Stomach smooth muscle (tissue), 2 donors: ENCODE measurements at regions not wholly inside any gene's neighbourhood (a gene's known extent, or its start where the extent isn't known, plus 50 kb on each side); places are given as distances from the start of the nearest gene placed in this dataset.
A peak's percentile ranks its signal among the peaks of the same experiment; 100 is the strongest.

Experiments used
- H3K27ac ChIP-seq: one replicate; pipeline ENCODE4 v1.7.0; 2013; ENCODE audit warnings: mild to moderate bottlenecking, low read length, inconsistent platforms
- H3K27me3 ChIP-seq, 2 donors: one replicate each; pipeline ENCODE4 v1.7.0; 2013; ENCODE audit warnings: low read length in 2 of 2; ENCODE audit not compliant: insufficient read depth in 2 of 2, control insufficient read depth in 1 of 2
- H3K36me3 ChIP-seq, 2 donors: one replicate each; pipeline ENCODE4 v1.7.0; 2013; ENCODE audit warnings: low read length in 2 of 2; ENCODE audit not compliant: control insufficient read depth in 2 of 2, insufficient read depth in 2 of 2
- H3K4me1 ChIP-seq: one replicate; pipeline ENCODE4 v1.7.0; 2013; ENCODE audit warnings: low read length; ENCODE audit not compliant: control insufficient read depth, insufficient read depth
- H3K4me3 ChIP-seq, 2 donors: one replicate each; pipeline ENCODE4 v1.7.0; 2013; ENCODE audit warnings: low read length in 2 of 2
- H3K9ac ChIP-seq, 2 donors: one replicate each; pipeline ENCODE4 v1.7.0; 2013; ENCODE audit warnings: low read length in 2 of 2, mild to moderate bottlenecking in 1 of 2
- H3K9me3 ChIP-seq, 2 donors: one replicate each; pipeline ENCODE4 v1.7.0; 2013; ENCODE audit warnings: low read length in 2 of 2; ENCODE audit not compliant: control insufficient read depth in 2 of 2
- donor health status: healthy.
- donor health status: Pancreatic carcinoma.

GRCh38 chr19:29098863-29099481 is 114.0 kb downstream of the UQCRFS1 start:
- Histone ChIP-seq H3K4me1 (peaks cover 3% of the 10 kb centered on the region), H3K9me3 (peaks cover 0 to 3% of the 10 kb centered on the region in 2 donors), H3K4me3 (no peak overlapping the region), H3K27me3 (no peaks in the 10 kb centered on the region), H3K27ac (peak overlapping the region; percentile 60), H3K9ac (no peak overlapping the region), H3K36me3 (no peaks in the 10 kb centered on the region)

- H3K36me3 ChIP-seq, result no peaks in the 10 kb centered on the region
- H3K27me3 ChIP-seq, result no peaks in the 10 kb centered on the region
- H3K4me1 ChIP-seq, result peaks cover 3% of the 10 kb centered on the region
- H3K27ac ChIP-seq, result no peak overlapping the region
- H3K9ac ChIP-seq, result no peak overlapping the region
- H3K4me3 ChIP-seq, result no peak overlapping the region
- H3K9me3 ChIP-seq, result peaks cover 0 to 3% of the 10 kb centered on the region in 2 donors
Measured at GRCh38 chr19:29098091-29098490, 114.9 kb downstream of the UQCRFS1 start.

- Histone ChIP-seq H3K4me1 (peaks cover 3% of the 10 kb centered on the region), H3K9me3 (peaks cover 0 to 3% of the 10 kb centered on the region in 2 donors), H3K4me3 (no peak overlapping the region), H3K36me3 (no peaks in the 10 kb centered on the region), H3K27ac (no peak overlapping the region), H3K9ac (no peak overlapping the region), H3K27me3 (no peaks in the 10 kb centered on the region)
Measured at GRCh38 chr19:29096896-29097295, 116.1 kb downstream of the UQCRFS1 start.

GRCh38 chr19:29093553-29093908 is 119.4 kb downstream of the UQCRFS1 start:
- no peaks in the 10 kb centered on the region for H3K4me1 ChIP-seq
- H3K9me3 ChIP-seq, result no peaks in the 10 kb centered on the region
- H3K4me3 ChIP-seq, result no peak overlapping the region
- H3K27me3 ChIP-seq, result no peaks in the 10 kb centered on the region
- H3K9ac ChIP-seq, result no peak overlapping the region
- H3K27ac ChIP-seq, result no peak overlapping the region
- no peaks in the 10 kb centered on the region for H3K36me3 ChIP-seq

- H3K9me3 ChIP-seq, result no peaks in the 10 kb centered on the region
- no peak overlapping the region for H3K4me3 ChIP-seq
- no peaks in the 10 kb centered on the region for H3K36me3 ChIP-seq
- no peaks in the 10 kb centered on the region for H3K4me1 ChIP-seq
- no peak overlapping the region for H3K9ac ChIP-seq
- H3K27ac ChIP-seq, result no peak overlapping the region
- peaks cover 0 to 2% of the 10 kb centered on the region in 2 donors for H3K27me3 ChIP-seq
Measured at GRCh38 chr19:29092712-29093552, 120.0 kb downstream of the UQCRFS1 start.

- no peak overlapping the region for H3K4me3 ChIP-seq
- no peak overlapping the region for H3K27ac ChIP-seq
- no peaks in the 10 kb centered on the region for H3K36me3 ChIP-seq
- H3K9me3 ChIP-seq, result no peaks in the 10 kb centered on the region
- H3K9ac ChIP-seq, result no peak overlapping the region
- no peaks in the 10 kb centered on the region for H3K4me1 ChIP-seq
- peaks cover 0 to 2% of the 10 kb centered on the region in 2 donors for H3K27me3 ChIP-seq
Measured at GRCh38 chr19:29090783-29091526, 122.0 kb downstream of the UQCRFS1 start.

GRCh38 chr19:29089315-29089870 is 123.6 kb downstream of the UQCRFS1 start:
- Histone ChIP-seq H3K4me3 (no peak overlapping the region), H3K27ac (no peak overlapping the region), H3K9ac (no peak overlapping the region), H3K36me3 (no peaks in the 10 kb centered on the region), H3K27me3 (peaks cover 0 to 4% of the 10 kb centered on the region in 2 donors), H3K9me3 (no peaks in the 10 kb centered on the region), H3K4me1 (no peaks in the 10 kb centered on the region)

- Histone ChIP-seq H3K9ac (no peak overlapping the region), H3K27ac (no peak overlapping the region), H3K27me3 (peaks cover 0 to 4% of the 10 kb centered on the region in 2 donors), H3K4me1 (no peaks in the 10 kb centered on the region), H3K36me3 (no peaks in the 10 kb centered on the region), H3K9me3 (no peaks in the 10 kb centered on the region), H3K4me3 (no peak overlapping the region)
Measured at GRCh38 chr19:29088761-29089160, 124.2 kb downstream of the UQCRFS1 start.

GRCh38 chr19:29086646-29087045 is 126.3 kb downstream of the UQCRFS1 start:
- Histone ChIP-seq H3K4me3 (no peak overlapping the region), H3K36me3 (no peaks in the 10 kb centered on the region), H3K9ac (no peak overlapping the region), H3K27me3 (peaks cover 0 to 4% of the 10 kb centered on the region in 2 donors), H3K4me1 (no peaks in the 10 kb centered on the region), H3K9me3 (no peaks in the 10 kb centered on the region), H3K27ac (no peak overlapping the region)

- no peak overlapping the region for H3K9ac ChIP-seq
- no peaks in the 10 kb centered on the region for H3K4me1 ChIP-seq
- no peaks in the 10 kb centered on the region for H3K9me3 ChIP-seq
- no peak overlapping the region for H3K27ac ChIP-seq
- peaks cover 3 to 4% of the 10 kb centered on the region in 2 donors for H3K27me3 ChIP-seq
- H3K36me3 ChIP-seq, result no peaks in the 10 kb centered on the region
- no peak overlapping the region for H3K4me3 ChIP-seq
Measured at GRCh38 chr19:29086182-29086581, 126.8 kb downstream of the UQCRFS1 start.
